NB4 (cell line): ENCODE measurements at regions not wholly inside any gene's neighbourhood (a gene's known extent, or its start where the extent isn't known, plus 50 kb on each side); places are given as distances from the start of the nearest gene placed in this dataset.

Experiments
- DNase-seq: peaks from one replicate; pipeline ENCODE4 v3.0.0; 2010; ENCODE audit warnings: low read depth
- H3K4me3 ChIP-seq: one replicate; pipeline ENCODE4 v1.5.1; 2011; ENCODE audit warnings: mild to moderate bottlenecking, low read depth, low read length, moderate library complexity
- MYC ChIP-seq: IDR thresholded peaks from 2 replicates; pipeline ENCODE4 v1.6.1; 2011; ENCODE audit warnings: low read depth, low read length
- POLR2A ChIP-seq: IDR thresholded peaks from 2 replicates; pipeline ENCODE4 v1.6.1; 2011; ENCODE audit warnings: mild to moderate bottlenecking; ENCODE audit not compliant: insufficient read length; ENCODE audit errors: extremely low read depth
- TF ChIP-seq, protein P1 (sequence below): IDR thresholded peaks from one replicate; pipeline ENCODE4 v1.5.1; 2012; ENCODE audit warnings: low read depth, low read length
- TF ChIP-seq, protein P2 (sequence below): IDR thresholded peaks from 2 replicates; pipeline ENCODE4 v1.6.1; 2011; ENCODE audit warnings: low read depth, low read length

- TF ChIP-seq MYC (no peak), POLR2A (no peak)
- TF ChIP-seq, protein P1, sequence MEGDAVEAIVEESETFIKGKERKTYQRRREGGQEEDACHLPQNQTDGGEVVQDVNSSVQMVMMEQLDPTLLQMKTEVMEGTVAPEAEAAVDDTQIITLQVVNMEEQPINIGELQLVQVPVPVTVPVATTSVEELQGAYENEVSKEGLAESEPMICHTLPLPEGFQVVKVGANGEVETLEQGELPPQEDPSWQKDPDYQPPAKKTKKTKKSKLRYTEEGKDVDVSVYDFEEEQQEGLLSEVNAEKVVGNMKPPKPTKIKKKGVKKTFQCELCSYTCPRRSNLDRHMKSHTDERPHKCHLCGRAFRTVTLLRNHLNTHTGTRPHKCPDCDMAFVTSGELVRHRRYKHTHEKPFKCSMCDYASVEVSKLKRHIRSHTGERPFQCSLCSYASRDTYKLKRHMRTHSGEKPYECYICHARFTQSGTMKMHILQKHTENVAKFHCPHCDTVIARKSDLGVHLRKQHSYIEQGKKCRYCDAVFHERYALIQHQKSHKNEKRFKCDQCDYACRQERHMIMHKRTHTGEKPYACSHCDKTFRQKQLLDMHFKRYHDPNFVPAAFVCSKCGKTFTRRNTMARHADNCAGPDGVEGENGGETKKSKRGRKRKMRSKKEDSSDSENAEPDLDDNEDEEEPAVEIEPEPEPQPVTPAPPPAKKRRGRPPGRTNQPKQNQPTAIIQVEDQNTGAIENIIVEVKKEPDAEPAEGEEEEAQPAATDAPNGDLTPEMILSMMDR, result no peak
- TF ChIP-seq, protein P2, sequence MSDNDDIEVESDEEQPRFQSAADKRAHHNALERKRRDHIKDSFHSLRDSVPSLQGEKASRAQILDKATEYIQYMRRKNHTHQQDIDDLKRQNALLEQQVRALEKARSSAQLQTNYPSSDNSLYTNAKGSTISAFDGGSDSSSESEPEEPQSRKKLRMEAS, result no peak
- H3K4me3 ChIP-seq, result no peak overlapping the region
- DNase-seq, result no peak
Measured at GRCh38 chr4:135185256-135185655, 983.7 kb upstream of the PABPC4L start.

- H3K4me3 ChIP-seq, result no peak overlapping the region
- DNase-seq, result no peak
- TF ChIP-seq, protein P1, result no peak
- TF ChIP-seq POLR2A, result no peak
- TF ChIP-seq, protein P2, result no peak
- no peak for TF ChIP-seq MYC
Measured at GRCh38 chr4:135184715-135185114, 983.1 kb upstream of the PABPC4L start.

DNA sequence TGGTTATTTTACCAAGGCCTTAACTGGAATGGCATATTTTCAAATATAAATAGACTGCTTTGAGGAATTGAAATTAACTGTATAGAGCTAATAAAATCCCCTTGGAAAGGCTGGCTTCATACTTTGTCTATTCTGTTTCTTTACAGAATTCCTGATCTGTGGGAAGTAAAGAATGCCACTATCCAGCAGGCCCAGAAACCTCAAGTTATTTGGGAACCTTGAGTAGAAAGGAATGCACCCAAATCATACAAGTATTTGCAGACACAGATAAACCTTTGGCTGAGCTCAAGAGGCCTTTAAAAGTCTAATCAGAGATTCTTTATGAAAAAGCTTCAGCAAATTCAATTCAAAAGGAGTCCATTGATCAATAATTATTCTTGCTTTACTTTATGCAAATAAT, 975.7 kb upstream of the PABPC4L start:
- no peak overlapping the region for H3K4me3 ChIP-seq
- DNase-seq, result no peak
- TF ChIP-seq POLR2A (no peak), MYC (no peak)
- TF ChIP-seq, protein P1, result no peak
- TF ChIP-seq, protein P2, result no peak

DNA sequence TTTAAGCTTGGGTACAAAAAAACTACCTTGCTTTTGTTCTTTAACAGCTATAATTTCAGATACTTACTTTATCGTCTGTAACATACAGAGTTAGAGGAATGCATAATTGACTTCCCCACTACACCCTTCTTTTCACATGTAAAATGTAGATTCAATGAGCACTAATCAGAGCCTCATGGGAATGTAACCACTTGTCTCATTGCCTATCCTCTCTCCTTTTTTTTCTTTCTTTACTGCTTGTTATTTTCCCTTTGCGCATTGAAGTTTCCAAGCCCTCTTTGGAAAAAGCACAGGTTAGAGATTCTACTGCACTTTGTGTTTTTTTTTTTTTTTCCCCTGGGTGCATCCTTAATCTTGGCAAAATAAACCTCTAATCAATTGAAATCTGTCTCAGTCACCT, 965.1 kb upstream of the PABPC4L start:
- TF ChIP-seq, protein P2, result no peak
- TF ChIP-seq, protein P1, result no peak
- TF ChIP-seq POLR2A (no peak), MYC (no peak)
- DNase-seq, result no peak
- no peak overlapping the region for H3K4me3 ChIP-seq

DNA sequence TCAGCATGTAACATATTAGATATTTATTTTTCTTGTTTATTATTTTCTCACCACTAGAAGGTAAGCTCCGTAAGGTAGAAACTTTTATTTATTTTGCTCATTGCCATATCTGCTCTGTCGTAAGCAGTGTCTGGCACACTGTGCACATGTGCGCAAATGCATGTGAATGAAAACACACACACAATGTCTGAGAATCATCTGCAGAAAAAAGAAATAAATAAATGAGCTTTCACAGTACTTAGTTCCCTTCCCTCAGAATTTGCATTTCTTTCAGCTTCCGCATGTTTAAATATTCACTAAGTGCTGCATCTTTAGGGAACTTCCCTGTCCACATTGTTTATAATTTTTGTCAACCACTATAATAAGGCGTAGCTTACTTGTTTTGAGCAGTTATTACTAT, 963.0 kb upstream of the PABPC4L start:
- no peak overlapping the region for H3K4me3 ChIP-seq
- DNase-seq, result no peak
- no peak for TF ChIP-seq POLR2A
- TF ChIP-seq, protein P1, result no peak
- TF ChIP-seq, protein P2, result no peak

DNA sequence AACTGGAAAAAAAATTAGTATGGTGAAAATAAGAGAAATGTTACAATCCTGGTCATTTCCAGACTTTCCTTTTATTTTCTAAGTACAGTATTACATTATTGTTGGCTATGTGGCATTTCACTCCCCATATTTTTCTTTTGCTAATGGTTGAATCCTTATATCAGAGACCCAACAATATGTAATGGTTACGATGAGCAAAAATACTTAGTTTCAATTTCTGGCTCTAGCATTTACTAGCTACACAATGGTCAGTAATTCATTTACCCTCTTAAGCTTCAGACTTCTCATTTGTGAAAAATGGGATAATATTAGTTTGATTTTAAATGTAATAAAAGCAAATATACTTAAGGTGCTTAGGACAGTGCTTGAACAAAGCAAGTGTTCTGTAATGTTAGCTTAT, 942.9 kb upstream of the PABPC4L start:
- no peak overlapping the region for H3K4me3 ChIP-seq
- no peak for DNase-seq
- TF ChIP-seq, protein P2, result no peak
- TF ChIP-seq, protein P1, result no peak
- TF ChIP-seq MYC (no peak), POLR2A (no peak)
